GM12872 (cell line): ENCODE measurements at regions not wholly inside any gene's neighbourhood (a gene's known extent, or its start where the extent isn't known, plus 50 kb on each side); places are given as distances from the start of the nearest gene placed in this dataset.

Experiments used
- CTCF ChIP-seq: IDR thresholded peaks from 3 replicates; pipeline ENCODE4 v1.5.1; 2011; ENCODE audit warnings: low read depth, mild to moderate bottlenecking, low read length, moderate library complexity; ENCODE audit not compliant: insufficient read depth

- no peak for TF ChIP-seq CTCF
Measured at GRCh38 chr20:48007351-48007750, 222.1 kb upstream of the SULF2 start.

- TF ChIP-seq CTCF, result no peak
Measured at GRCh38 chr20:48006036-48006833, 221.0 kb upstream of the SULF2 start.

- no peak for TF ChIP-seq CTCF
Measured at GRCh38 chr20:48003021-48003420, 217.7 kb upstream of the SULF2 start.

GRCh38 chr20:48002517-48002970, 217.3 kb upstream of the SULF2 start:
- no peak for TF ChIP-seq CTCF

- TF ChIP-seq CTCF, result no peak
Measured at GRCh38 chr20:47999166-47999565, 213.9 kb upstream of the SULF2 start.

GRCh38 chr20:47998736-47999135, 213.5 kb upstream of the SULF2 start:
- TF ChIP-seq CTCF, result no peak

- TF ChIP-seq CTCF, result no peak
Measured at GRCh38 chr20:47995661-47996060, 210.4 kb upstream of the SULF2 start.

GRCh38 chr20:47993817-47994216, 208.5 kb upstream of the SULF2 start:
- TF ChIP-seq CTCF, result no peak
